ENCODE measurements at regions not wholly inside any gene's neighbourhood (a gene's known extent, or its start where the extent isn't known, plus 50 kb on each side); places are given as distances from the start of the nearest gene placed in this dataset.
A peak's percentile ranks its signal among the peaks of the same experiment; 100 is the strongest.
"Not testable (repeated sequence)": the region's sequence is repeated elsewhere in the genome, so short reads cannot be mapped to it uniquely, and the experiment has no call there.

DNA sequence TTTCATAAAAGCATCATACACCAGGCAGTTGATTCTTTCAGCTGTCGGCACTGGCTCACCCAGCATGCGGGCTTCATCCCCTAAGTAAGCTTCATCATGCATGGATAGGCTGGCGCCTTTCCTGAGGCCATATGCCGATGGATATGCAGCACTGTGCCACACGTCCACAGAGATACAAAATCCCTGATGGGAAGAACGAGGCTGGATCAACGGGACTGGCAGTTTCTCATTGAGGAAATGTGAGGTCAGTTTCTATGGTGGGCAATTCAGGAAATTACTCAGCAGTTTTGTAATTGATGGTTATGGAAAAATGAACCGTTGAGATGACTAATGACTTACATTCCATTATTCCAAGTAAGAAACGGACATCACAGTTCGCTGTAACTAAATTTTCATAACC, 453.8 kb downstream of the TMEM121 start:
- no peaks in the 10 kb centered on the region for H3K27me3 Mint-ChIP-seq
- ATAC-seq = no peak
- DNase-seq = no peak
- no peak overlapping the region for H3K4me3 Mint-ChIP-seq
- H3K27ac Mint-ChIP-seq = peak overlapping the region; percentile 61
- peaks cover 6% of the 10 kb centered on the region for H3K9me3 Mint-ChIP-seq
- peaks cover 48% of the 10 kb centered on the region for H3K4me1 Mint-ChIP-seq (ENCODE audit: low read depth)
- intact Hi-C loops (cut with micrococcal nuclease) = no loop called here
- peaks cover 4% of the 10 kb centered on the region for H3K36me3 Mint-ChIP-seq (ENCODE audit: low read depth)
- CTCF ChIA-PET = interaction anchor here (1.4 to 2.4 kb wide), 2 partner anchors 36 to 65 kb away, joined by 4 to 8 read pairs; no protein-coding TSS in a partner anchor
- POLR2A ChIA-PET = no interaction called here
- TF ChIP-seq, protein P1, sequence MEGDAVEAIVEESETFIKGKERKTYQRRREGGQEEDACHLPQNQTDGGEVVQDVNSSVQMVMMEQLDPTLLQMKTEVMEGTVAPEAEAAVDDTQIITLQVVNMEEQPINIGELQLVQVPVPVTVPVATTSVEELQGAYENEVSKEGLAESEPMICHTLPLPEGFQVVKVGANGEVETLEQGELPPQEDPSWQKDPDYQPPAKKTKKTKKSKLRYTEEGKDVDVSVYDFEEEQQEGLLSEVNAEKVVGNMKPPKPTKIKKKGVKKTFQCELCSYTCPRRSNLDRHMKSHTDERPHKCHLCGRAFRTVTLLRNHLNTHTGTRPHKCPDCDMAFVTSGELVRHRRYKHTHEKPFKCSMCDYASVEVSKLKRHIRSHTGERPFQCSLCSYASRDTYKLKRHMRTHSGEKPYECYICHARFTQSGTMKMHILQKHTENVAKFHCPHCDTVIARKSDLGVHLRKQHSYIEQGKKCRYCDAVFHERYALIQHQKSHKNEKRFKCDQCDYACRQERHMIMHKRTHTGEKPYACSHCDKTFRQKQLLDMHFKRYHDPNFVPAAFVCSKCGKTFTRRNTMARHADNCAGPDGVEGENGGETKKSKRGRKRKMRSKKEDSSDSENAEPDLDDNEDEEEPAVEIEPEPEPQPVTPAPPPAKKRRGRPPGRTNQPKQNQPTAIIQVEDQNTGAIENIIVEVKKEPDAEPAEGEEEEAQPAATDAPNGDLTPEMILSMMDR (IDR thresholded peaks at IDR 0.05) = no peak

DNA sequence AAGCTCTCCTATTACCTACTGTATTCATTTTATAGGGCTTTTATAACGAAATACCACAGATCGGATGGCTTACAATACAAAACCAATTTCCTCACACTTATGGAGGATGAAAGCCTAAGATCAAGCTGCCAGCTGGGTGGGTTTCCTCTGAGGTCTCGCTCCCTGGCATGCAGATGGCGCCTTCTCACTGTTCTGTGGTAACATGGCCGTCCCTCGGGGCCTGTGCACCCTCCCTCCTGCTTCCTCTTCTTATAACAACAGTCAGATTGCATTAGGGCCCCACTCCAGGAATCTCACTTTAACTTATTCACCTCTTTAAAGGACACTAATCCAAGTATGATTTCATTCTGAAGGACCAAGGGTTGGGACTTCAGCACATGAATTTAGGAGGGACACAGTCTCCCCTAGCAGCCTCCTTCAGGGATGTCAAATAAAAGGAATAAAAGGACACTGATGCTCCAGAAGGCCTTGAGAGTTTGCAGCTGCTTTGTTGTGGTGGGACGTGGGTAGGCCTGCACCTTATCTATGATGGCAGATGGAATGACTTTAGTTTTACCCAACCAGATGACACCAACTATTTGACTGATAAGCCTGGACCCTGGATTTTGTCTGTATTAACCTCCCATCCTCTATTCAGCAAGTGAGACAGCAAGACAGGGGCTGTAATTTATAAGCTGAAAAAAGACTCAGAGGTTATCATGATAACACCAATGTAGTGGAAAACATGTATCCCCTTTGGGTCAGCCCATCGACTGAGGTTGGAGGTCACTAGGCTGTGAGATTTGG, 455.3 kb downstream of the TMEM121 start:
- H3K36me3 Mint-ChIP-seq (ENCODE audit: low read depth); H3K4me3 Mint-ChIP-seq; POLR2A ChIA-PET; ATAC-seq; H3K9me3 Mint-ChIP-seq; H3K27me3 Mint-ChIP-seq; intact Hi-C loops (cut with micrococcal nuclease): not testable (repeated sequence)
- peak; percentile 64 for DNase-seq
- Mint-ChIP-seq H3K27ac (peak overlapping the region; percentile 81), H3K4me1 (ENCODE audit: low read depth) (peaks cover 55% of the 10 kb centered on the region)
- CTCF ChIA-PET = interaction anchor here (0.8 to 2.2 kb wide), 4 partner anchors 17 to 64 kb away, joined by 4 to 19 read pairs (median 7); no protein-coding TSS in a partner anchor

DNA sequence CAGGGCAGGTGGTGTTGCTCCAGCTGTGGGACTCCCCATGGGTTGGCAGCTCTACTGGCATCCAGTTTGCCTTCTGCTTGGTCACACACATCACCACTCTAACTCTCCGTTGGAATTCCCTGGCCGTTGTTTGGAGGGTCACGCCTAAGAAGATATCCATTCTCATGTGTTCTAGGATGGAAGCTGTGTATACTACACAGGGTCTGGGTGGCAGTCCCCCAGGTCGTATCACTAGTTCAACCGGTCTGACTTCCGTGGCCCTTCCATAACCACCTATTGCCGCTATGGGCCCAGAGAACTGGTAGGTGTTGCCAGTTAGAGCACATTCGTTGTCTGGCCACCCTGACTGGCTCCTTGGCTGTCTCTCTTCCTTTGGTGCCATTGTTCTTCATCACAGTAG, 456.3 kb downstream of the TMEM121 start:
- ChIA-PET CTCF (interaction anchor here (0.8 to 2.2 kb wide), 5 partner anchors 8 to 63 kb away, joined by 4 to 19 read pairs (median 7); no protein-coding TSS in a partner anchor), POLR2A (no interaction called here)
- H3K4me1 Mint-ChIP-seq (ENCODE audit: low read depth) = peaks cover 65% of the 10 kb centered on the region
- intact Hi-C loops (cut with micrococcal nuclease) = no loop called here
- H3K4me3 Mint-ChIP-seq = no peak overlapping the region
- DNase-seq (no peak), ATAC-seq (no peak)
- H3K9me3 Mint-ChIP-seq = peaks cover 6% of the 10 kb centered on the region
- H3K27me3 Mint-ChIP-seq = no peaks in the 10 kb centered on the region
- peaks cover 4% of the 10 kb centered on the region for H3K36me3 Mint-ChIP-seq (ENCODE audit: low read depth)
- peak overlapping the region; percentile 1 for H3K27ac Mint-ChIP-seq
- TF ChIP-seq, protein P1 (IDR thresholded peaks at IDR 0.05) = no peak

DNA sequence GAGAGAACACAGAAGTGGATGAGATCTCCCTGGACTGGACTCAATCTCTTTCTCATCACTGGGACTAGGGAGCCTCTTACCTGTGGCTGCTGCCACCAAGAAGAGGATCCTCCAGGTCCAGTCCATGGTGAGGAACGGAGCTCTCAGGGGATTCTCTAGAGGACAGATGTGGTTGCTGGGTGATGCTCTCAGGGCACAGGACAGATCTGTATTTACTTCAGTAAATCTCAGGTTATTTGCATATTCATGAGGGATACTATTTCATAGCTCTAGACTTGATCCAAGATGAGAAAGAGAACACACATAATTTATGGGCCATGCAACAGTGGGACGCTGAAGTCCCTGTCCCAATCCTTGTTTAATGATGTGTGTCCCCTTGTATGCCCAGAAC, 460.5 kb downstream of the TMEM121 start:
- peak overlapping the region; percentile 75 for H3K27ac Mint-ChIP-seq
- peak overlapping the region; percentile 54 for H3K4me3 Mint-ChIP-seq
- ChIA-PET CTCF (interaction anchor here (0.6 to 6.7 kb wide), 3 partner anchors 9 to 14 kb away, joined by 3 to 46 read pairs (median 3); no protein-coding TSS in a partner anchor), POLR2A (interaction anchor here (1.2 kb wide), 1 partner anchor 9 kb away, joined by 3 read pairs; no protein-coding TSS in a partner anchor)
- no peaks in the 10 kb centered on the region for H3K36me3 Mint-ChIP-seq (ENCODE audit: low read depth)
- H3K4me1 Mint-ChIP-seq (ENCODE audit: low read depth) = peaks cover 72% of the 10 kb centered on the region
- intact Hi-C loops (cut with micrococcal nuclease) = no loop called here
- no peaks in the 10 kb centered on the region for H3K9me3 Mint-ChIP-seq
- no peak for DNase-seq
- TF ChIP-seq, protein P1 (IDR thresholded peaks at IDR 0.05) = no peak
- no peaks in the 10 kb centered on the region for H3K27me3 Mint-ChIP-seq
- peak; percentile 12 for ATAC-seq

DNA sequence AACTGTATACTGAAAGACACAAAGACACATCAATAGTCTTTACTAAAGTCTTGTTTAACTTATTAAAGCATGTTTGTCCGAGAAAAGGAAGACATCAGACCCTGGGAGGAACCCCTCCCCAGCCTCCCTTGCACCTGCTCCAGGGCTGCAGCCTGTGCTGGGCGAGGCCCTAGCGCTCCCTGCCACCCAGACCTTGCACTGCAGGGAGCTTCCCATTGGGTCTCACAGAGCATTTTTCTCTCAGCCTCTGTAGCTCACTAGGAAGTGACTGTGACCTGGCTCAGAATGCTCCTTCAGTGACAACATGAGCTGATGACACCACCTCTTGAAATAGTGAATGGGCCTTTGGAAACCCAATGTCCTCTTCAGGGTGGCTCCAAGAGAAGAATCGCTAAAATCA, 461.2 kb downstream of the TMEM121 start:
- TF ChIP-seq, protein P1 (IDR thresholded peaks at IDR 0.05) = no peak

More for the DNA sequence above, 461.2 kb downstream of the TMEM121 start:
- DNase-seq = no peak
- no peak for ATAC-seq
- Mint-ChIP-seq H3K36me3 (ENCODE audit: low read depth) (no peaks in the 10 kb centered on the region), H3K4me1 (ENCODE audit: low read depth) (peaks cover 67% of the 10 kb centered on the region), H3K4me3 (peak overlapping the region; percentile 54), H3K9me3 (no peaks in the 10 kb centered on the region), H3K27ac (peak overlapping the region; percentile 75), H3K27me3 (no peaks in the 10 kb centered on the region)
- intact Hi-C loops (cut with micrococcal nuclease) = no loop called here
- ChIA-PET CTCF (interaction anchor here (1.1 to 6.7 kb wide), 4 partner anchors 9 to 13 kb away, joined by 3 to 46 read pairs (median 6); no protein-coding TSS in a partner anchor), POLR2A (no interaction called here)
